ENCODE measurements at regions not wholly inside any gene's neighbourhood (a gene's known extent, or its start where the extent isn't known, plus 50 kb on each side); places are given as distances from the start of the nearest gene placed in this dataset.
"Not testable (repeated sequence)": the region's sequence is repeated elsewhere in the genome, so short reads cannot be mapped to it uniquely, and the experiment has no call there.

GRCh38 chr6:131336596-131336995 is 201.3 kb downstream of the AKAP7 start:
- Mint-ChIP-seq H3K27me3 (no peaks in the 10 kb centered on the region), H3K9me3 (no peaks in the 10 kb centered on the region), H3K27ac (no peak overlapping the region), H3K4me1 (no peaks in the 10 kb centered on the region), H3K4me3 (no peak overlapping the region), H3K36me3 (ENCODE audit: low read depth) (no peaks in the 10 kb centered on the region)
- ChIA-PET CTCF (no interaction called here), POLR2A (no interaction called here)
- DNase-seq = no peak

DNA sequence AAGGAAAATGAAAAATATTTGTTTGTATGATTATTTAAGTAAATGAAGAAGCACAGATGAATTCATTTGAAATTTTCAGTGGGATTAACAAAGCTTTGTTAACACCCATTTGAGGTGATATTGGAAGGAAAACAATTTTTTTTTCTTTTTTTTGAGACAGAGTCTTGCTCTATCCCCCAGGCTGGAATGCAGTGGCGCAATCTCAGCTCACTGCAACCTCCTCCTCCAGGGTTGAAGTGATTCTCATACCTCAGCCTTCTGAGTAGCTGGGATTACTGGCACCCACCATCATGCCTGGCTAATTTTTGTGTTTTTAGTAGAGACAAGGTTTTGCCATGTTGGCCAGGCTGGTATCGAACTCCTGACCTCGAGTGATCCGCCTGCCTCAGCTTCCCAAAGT is 211.6 kb downstream of the AKAP7 start:
- H3K36me3 Mint-ChIP-seq (ENCODE audit: low read depth); H3K4me1 Mint-ChIP-seq; DNase-seq; H3K27me3 Mint-ChIP-seq; H3K4me3 Mint-ChIP-seq; H3K27ac Mint-ChIP-seq; POLR2A ChIA-PET; CTCF ChIA-PET; H3K9me3 Mint-ChIP-seq: not testable (repeated sequence)

GRCh38 chr6:131348572-131348971 is 213.3 kb downstream of the AKAP7 start:
- DNase-seq = no peak
- Mint-ChIP-seq H3K36me3 (ENCODE audit: low read depth) (no peaks in the 10 kb centered on the region), H3K9me3 (no peaks in the 10 kb centered on the region), H3K4me3 (no peak overlapping the region), H3K4me1 (no peaks in the 10 kb centered on the region), H3K27ac (no peak overlapping the region), H3K27me3 (no peaks in the 10 kb centered on the region)
- ChIA-PET POLR2A (no interaction called here), CTCF (no interaction called here)

DNA sequence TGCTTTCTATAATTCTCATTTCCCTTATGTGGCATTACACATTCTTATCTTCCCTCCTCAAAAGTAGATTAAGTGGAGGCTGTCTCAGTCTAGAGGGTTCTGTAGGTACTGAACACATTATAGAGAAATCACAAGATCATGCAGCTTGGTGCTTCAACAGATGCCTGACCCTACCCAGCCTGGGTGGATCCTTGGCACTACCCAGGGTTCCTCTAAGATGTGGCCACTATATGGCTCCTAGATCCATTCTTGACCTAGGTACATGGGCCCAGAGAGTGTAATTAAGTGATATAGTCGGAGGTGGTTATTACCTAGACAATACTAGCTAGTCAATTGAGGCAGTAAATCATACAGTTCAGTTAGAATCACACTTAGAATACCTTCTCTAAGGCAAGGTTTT is 213.9 kb downstream of the AKAP7 start:
- H3K36me3 Mint-ChIP-seq (ENCODE audit: low read depth) = no peaks in the 10 kb centered on the region
- no peak overlapping the region for H3K4me3 Mint-ChIP-seq
- no peaks in the 10 kb centered on the region for H3K4me1 Mint-ChIP-seq
- POLR2A ChIA-PET = interaction anchor here (0.9 kb wide), 1 partner anchor 150 kb away, joined by 3 read pairs; no protein-coding TSS in a partner anchor
- H3K9me3 Mint-ChIP-seq = no peaks in the 10 kb centered on the region
- H3K27me3 Mint-ChIP-seq = no peaks in the 10 kb centered on the region
- CTCF ChIA-PET = no interaction called here
- H3K27ac Mint-ChIP-seq = no peak overlapping the region
- no peak for DNase-seq

- H3K9me3 Mint-ChIP-seq = no peaks in the 10 kb centered on the region
- no peaks in the 10 kb centered on the region for H3K4me1 Mint-ChIP-seq
- no peaks in the 10 kb centered on the region for H3K36me3 Mint-ChIP-seq (ENCODE audit: low read depth)
- H3K27me3 Mint-ChIP-seq = no peaks in the 10 kb centered on the region
- H3K27ac Mint-ChIP-seq = no peak overlapping the region
- H3K4me3 Mint-ChIP-seq = no peak overlapping the region
- ChIA-PET POLR2A (no interaction called here), CTCF (no interaction called here)
- DNase-seq = no peak
Observed at GRCh38 chr6:131353106-131353505, 217.8 kb downstream of the AKAP7 start.

- Mint-ChIP-seq H3K4me3 (no peak overlapping the region), H3K4me1 (no peaks in the 10 kb centered on the region), H3K36me3 (ENCODE audit: low read depth) (no peaks in the 10 kb centered on the region), H3K27ac (no peak overlapping the region), H3K27me3 (no peaks in the 10 kb centered on the region), H3K9me3 (no peaks in the 10 kb centered on the region)
- POLR2A ChIA-PET = no interaction called here
- CTCF ChIA-PET = no interaction called here
- DNase-seq = no peak
Observed at GRCh38 chr6:131353876-131354275, 218.6 kb downstream of the AKAP7 start.

- ChIA-PET POLR2A (no interaction called here), CTCF (no interaction called here)
- H3K27me3 Mint-ChIP-seq = no peaks in the 10 kb centered on the region
- no peak overlapping the region for H3K4me3 Mint-ChIP-seq
- H3K4me1 Mint-ChIP-seq = no peaks in the 10 kb centered on the region
- H3K36me3 Mint-ChIP-seq (ENCODE audit: low read depth) = no peaks in the 10 kb centered on the region
- DNase-seq = no peak
- no peak overlapping the region for H3K27ac Mint-ChIP-seq
- H3K9me3 Mint-ChIP-seq = no peaks in the 10 kb centered on the region
Observed at GRCh38 chr6:131354356-131354755, 218.7 kb upstream of the ARG1 start.

DNA sequence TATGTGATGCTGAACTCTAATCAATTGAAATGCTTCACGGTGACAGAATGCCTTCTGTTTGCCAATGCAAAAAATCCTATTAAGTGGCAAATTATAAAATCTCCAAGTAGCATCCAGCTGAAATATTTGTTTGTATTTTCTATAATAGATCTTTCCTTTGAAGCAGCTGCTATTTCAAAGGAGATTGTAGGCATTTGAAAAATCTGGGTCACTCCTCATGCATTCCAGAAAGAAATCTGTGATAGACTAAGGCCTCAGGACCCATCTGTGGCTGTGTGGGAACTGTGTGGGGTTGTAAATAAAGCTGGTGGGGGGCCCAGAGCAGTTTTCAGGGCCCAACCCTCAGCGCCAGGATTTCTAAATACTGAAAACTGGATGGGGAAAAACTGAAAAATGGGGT is 216.9 kb upstream of the ARG1 start:
- Mint-ChIP-seq H3K36me3 (ENCODE audit: low read depth) (no peaks in the 10 kb centered on the region), H3K9me3 (no peaks in the 10 kb centered on the region), H3K4me3 (no peak overlapping the region), H3K27me3 (no peaks in the 10 kb centered on the region), H3K4me1 (no peaks in the 10 kb centered on the region), H3K27ac (no peak overlapping the region)
- POLR2A ChIA-PET = no interaction called here
- DNase-seq = no peak
- CTCF ChIA-PET = no interaction called here

DNA sequence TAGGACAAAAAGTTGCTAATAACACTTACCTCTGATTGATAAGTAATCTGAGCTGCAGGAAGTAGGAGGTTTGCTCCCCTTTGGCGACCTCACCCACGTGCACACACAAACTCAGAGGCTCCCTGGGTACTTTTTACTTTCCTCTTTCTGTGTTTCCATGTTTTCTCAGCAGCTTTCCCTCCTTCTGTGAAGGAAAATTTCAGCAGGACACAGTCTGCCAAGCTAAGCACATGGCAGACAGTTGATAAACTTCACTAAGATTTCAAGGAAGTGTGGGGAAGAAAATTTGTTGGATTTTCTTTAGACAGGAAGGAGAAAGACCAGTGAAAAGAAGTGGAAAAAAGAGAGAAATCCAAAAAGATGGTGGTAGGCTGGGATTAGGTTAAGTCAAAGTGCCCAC is 215.5 kb upstream of the ARG1 start:
- H3K9me3 Mint-ChIP-seq = no peaks in the 10 kb centered on the region
- DNase-seq = no peak
- H3K36me3 Mint-ChIP-seq (ENCODE audit: low read depth) = no peaks in the 10 kb centered on the region
- no peak overlapping the region for H3K27ac Mint-ChIP-seq
- no peaks in the 10 kb centered on the region for H3K4me1 Mint-ChIP-seq
- H3K27me3 Mint-ChIP-seq = no peaks in the 10 kb centered on the region
- CTCF ChIA-PET = interaction anchor here (0.7 kb wide), 1 partner anchor 180 kb away, joined by 3 read pairs; no protein-coding TSS in a partner anchor
- H3K4me3 Mint-ChIP-seq = no peak overlapping the region
- POLR2A ChIA-PET = no interaction called here

GRCh38 chr6:131362070-131362469 is 211.0 kb upstream of the ARG1 start:
- Mint-ChIP-seq H3K27ac (no peak overlapping the region), H3K4me3 (no peak overlapping the region), H3K4me1 (no peaks in the 10 kb centered on the region), H3K9me3 (no peaks in the 10 kb centered on the region), H3K27me3 (no peaks in the 10 kb centered on the region), H3K36me3 (ENCODE audit: low read depth) (no peaks in the 10 kb centered on the region)
- ChIA-PET POLR2A (no interaction called here), CTCF (no interaction called here)
- no peak for DNase-seq

DNA sequence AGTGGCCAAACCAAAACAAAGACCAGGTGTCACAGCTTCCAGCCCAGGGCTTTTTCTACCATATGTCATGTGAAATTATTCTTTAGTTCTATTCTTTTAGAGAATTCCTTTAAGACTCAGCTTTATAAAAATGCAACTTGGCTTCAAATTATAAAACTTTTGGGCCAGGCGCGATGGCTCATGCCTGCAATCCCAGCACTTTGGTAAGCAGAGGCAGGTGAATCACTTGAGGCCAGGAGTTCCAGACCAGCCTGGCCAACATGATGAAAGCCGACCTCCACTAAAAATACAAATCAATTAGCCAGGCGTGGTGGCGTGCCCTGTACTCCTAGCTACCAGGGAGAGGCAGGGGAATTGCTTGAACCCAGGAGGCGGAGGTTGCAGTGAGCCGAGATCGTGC is 210.3 kb upstream of the ARG1 start:
- no peak overlapping the region for H3K27ac Mint-ChIP-seq
- CTCF ChIA-PET = no interaction called here
- POLR2A ChIA-PET = no interaction called here

GRCh38 chr6:131363947-131364834 is 208.8 kb upstream of the ARG1 start:
- H3K27me3 Mint-ChIP-seq = no peaks in the 10 kb centered on the region
- ChIA-PET POLR2A (no interaction called here), CTCF (no interaction called here)
- H3K27ac Mint-ChIP-seq = no peak overlapping the region
- no peaks in the 10 kb centered on the region for H3K36me3 Mint-ChIP-seq (ENCODE audit: low read depth)
- DNase-seq = no peak
- H3K4me1 Mint-ChIP-seq = no peaks in the 10 kb centered on the region
- no peaks in the 10 kb centered on the region for H3K9me3 Mint-ChIP-seq
- H3K4me3 Mint-ChIP-seq = no peak overlapping the region

More for the DNA sequence above, 210.3 kb upstream of the ARG1 start:
- no peaks in the 10 kb centered on the region for H3K27me3 Mint-ChIP-seq
- H3K4me3 Mint-ChIP-seq = no peak overlapping the region
- H3K4me1 Mint-ChIP-seq = no peaks in the 10 kb centered on the region
- H3K36me3 Mint-ChIP-seq (ENCODE audit: low read depth) = no peaks in the 10 kb centered on the region
- no peak for DNase-seq
- no peaks in the 10 kb centered on the region for H3K9me3 Mint-ChIP-seq

- H3K27ac Mint-ChIP-seq = no peak overlapping the region
- no peaks in the 10 kb centered on the region for H3K4me1 Mint-ChIP-seq
- H3K27me3 Mint-ChIP-seq = no peaks in the 10 kb centered on the region
- no peak overlapping the region for H3K4me3 Mint-ChIP-seq
- POLR2A ChIA-PET = no interaction called here
- H3K9me3 Mint-ChIP-seq = no peaks in the 10 kb centered on the region
- CTCF ChIA-PET = no interaction called here
- no peak for DNase-seq
- H3K36me3 Mint-ChIP-seq (ENCODE audit: low read depth) = no peaks in the 10 kb centered on the region
Observed at GRCh38 chr6:131366223-131366622, 206.8 kb upstream of the ARG1 start.

DNA sequence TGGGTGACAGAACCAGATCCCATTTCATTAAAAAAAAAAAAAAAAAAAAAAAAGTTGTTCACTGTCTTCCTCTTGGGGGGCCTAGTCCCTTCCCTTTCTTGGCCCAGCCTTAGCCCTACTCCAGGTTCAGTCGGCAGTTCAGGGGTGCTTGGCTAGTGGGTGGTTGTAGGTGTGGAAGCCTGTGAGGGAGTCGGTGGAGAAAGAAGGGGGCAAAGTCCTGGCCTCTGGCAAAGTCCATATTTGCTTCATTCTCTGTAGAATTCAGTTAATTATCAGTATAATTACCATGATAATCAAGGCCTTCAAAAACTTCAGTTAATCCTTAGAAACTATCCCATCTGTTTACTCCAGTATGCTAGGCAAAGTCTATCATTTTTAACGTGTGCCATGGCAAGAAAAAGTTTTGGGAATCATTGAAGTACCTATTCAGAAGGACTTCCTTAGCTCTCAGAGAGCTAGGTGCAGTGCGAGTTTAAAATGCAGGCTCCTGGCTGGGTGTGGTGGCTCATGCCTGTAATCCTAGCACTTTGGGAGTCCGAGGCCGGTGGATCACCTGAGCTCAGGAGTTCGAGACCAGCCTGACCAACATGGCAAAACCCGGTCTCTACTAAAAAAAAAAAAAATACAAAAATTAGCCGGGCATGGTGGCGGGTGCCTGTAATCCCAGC is 205.7 kb upstream of the ARG1 start:
- DNase-seq = no peak
- ChIA-PET POLR2A (no interaction called here), CTCF (no interaction called here)
- no peaks in the 10 kb centered on the region for H3K27me3 Mint-ChIP-seq
- H3K9me3 Mint-ChIP-seq = no peaks in the 10 kb centered on the region
- no peak overlapping the region for H3K4me3 Mint-ChIP-seq
- no peaks in the 10 kb centered on the region for H3K36me3 Mint-ChIP-seq (ENCODE audit: low read depth)
- H3K27ac Mint-ChIP-seq = no peak overlapping the region
- H3K4me1 Mint-ChIP-seq = no peaks in the 10 kb centered on the region
